ENCODE measurements at regions not wholly inside any gene's neighbourhood (a gene's known extent, or its start where the extent isn't known, plus 50 kb on each side); places are given as distances from the start of the nearest gene placed in this dataset.
"Not testable (repeated sequence)": the region's sequence is repeated elsewhere in the genome, so short reads cannot be mapped to it uniquely, and the experiment has no call there.

- TF ChIP-seq, protein P1, sequence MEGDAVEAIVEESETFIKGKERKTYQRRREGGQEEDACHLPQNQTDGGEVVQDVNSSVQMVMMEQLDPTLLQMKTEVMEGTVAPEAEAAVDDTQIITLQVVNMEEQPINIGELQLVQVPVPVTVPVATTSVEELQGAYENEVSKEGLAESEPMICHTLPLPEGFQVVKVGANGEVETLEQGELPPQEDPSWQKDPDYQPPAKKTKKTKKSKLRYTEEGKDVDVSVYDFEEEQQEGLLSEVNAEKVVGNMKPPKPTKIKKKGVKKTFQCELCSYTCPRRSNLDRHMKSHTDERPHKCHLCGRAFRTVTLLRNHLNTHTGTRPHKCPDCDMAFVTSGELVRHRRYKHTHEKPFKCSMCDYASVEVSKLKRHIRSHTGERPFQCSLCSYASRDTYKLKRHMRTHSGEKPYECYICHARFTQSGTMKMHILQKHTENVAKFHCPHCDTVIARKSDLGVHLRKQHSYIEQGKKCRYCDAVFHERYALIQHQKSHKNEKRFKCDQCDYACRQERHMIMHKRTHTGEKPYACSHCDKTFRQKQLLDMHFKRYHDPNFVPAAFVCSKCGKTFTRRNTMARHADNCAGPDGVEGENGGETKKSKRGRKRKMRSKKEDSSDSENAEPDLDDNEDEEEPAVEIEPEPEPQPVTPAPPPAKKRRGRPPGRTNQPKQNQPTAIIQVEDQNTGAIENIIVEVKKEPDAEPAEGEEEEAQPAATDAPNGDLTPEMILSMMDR (IDR thresholded peaks at IDR 0.05): no peak
- ATAC-seq (ENCODE audit: low FRiP score) (no peak), DNase-seq (ENCODE audit: low spot score) (no peak)
These were observed 1125.2 kb upstream of the CNTN5 start for GRCh38 chr11:97895572-97895971.

DNA sequence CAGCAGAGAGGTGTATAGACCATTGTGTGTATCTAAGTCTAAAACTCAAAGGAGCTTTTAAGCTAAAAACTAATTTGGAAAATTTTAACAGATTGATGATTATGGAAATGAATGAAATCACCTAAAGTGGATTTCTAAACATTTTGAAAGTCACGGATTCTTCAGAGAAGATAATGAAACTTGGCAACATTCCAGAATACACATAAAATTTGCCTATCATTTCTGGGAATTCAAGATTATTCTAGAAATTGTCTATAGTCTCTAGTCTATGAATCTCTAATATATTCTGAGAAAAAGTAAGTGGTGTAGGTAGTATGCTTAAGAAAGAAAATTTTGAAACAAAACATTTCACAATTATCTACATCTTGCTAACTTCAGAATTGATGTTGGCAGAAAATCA, 1117.9 kb upstream of the CNTN5 start:
- no peak for ATAC-seq (ENCODE audit: low FRiP score)
- DNase-seq (ENCODE audit: low spot score): no peak
- TF ChIP-seq, protein P1 (IDR thresholded peaks at IDR 0.05): no peak

GRCh38 chr11:97905101-97905500, 1115.6 kb upstream of the CNTN5 start:
- TF ChIP-seq, protein P1 (IDR thresholded peaks at IDR 0.05): no peak
- ATAC-seq (ENCODE audit: low FRiP score): no peak
- no peak for DNase-seq (ENCODE audit: low spot score)

DNA sequence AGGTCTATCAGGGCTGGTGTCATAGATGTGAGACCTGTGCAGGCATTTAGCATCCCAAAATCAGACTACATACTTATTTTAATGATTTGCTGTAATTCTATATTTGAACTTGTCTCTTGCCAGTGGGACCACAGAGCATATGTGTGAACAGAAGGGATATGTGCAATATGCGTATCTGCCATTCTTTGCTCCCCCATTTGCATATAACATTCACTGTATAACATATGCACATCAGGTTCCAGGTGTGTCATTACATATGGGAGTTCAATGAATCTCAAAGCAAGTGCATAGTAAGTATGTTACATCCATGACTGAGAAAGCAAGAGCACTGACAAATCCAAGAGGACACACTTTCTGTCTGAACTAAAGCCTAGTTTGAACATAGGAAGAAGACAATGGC, 1115.1 kb upstream of the CNTN5 start:
- DNase-seq (ENCODE audit: low spot score) (no peak), ATAC-seq (ENCODE audit: low FRiP score) (no peak)
- TF ChIP-seq, protein P1 (IDR thresholded peaks at IDR 0.05): no peak

GRCh38 chr11:97908354-97908753, 1112.4 kb upstream of the CNTN5 start:
- DNase-seq (ENCODE audit: low spot score): no peak
- no peak for ATAC-seq (ENCODE audit: low FRiP score)

GRCh38 chr11:97909614-97910399, 1110.9 kb upstream of the CNTN5 start:
- TF ChIP-seq, protein P1 (IDR thresholded peaks at IDR 0.05): no peak
- ATAC-seq (ENCODE audit: low FRiP score) (no peak), DNase-seq (ENCODE audit: low spot score) (no peak)

More at GRCh38 chr11:97908354-97908753, 1112.4 kb upstream of the CNTN5 start:
- TF ChIP-seq, protein P1 (IDR thresholded peaks at IDR 0.05): no peak

DNA sequence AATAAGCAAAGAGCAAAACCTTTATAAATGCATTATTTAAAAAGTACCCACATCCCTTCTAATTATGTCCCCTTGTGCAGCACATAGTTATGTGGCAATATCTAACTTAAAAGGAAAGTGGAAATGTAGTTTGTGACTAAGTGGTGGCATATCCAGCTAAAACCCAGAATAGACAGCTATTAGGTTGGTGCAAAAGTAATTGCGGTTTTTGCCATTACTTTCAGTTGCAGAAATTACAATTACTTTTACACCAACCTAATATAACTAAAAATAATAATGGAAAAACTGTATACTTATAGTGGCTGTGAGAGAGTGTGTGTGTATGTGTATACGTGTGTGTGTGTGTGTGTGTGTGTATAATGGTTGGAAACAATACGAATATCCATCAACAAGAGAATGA, 1108.1 kb upstream of the CNTN5 start:
- TF ChIP-seq, protein P1 (IDR thresholded peaks at IDR 0.05): no peak
- no peak for ATAC-seq (ENCODE audit: low FRiP score)
- no peak for DNase-seq (ENCODE audit: low spot score)

DNA sequence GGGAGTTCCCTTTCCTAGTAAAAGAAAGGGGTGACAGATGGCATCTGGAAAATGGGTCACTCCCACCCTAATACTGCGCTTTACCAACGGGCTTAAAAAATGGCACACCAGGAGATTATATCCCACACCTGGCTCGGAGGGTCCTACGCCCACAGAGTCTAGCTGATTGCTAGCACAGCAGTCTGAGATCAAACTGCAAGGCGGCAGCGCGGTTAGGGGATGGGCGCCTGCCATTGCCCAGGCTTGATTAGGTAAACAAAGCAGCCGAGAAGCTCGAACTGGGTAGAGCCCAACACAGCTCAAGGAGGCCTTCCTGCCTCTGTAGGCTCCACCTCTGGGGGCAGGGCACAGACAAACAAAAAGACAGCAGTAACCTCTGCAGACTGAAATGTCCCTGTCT, 1097.8 kb upstream of the CNTN5 start:
- not testable (repeated sequence) for ATAC-seq (ENCODE audit: low FRiP score); DNase-seq (ENCODE audit: low spot score)
